ENCODE measurements at regions not wholly inside any gene's neighbourhood (a gene's known extent, or its start where the extent isn't known, plus 50 kb on each side); places are given as distances from the start of the nearest gene placed in this dataset.

- no peak for DNase-seq (ENCODE audit: low read depth)
Measured at GRCh38 chr15:47367726-47368390, 349.4 kb upstream of the SEMA6D start.

- DNase-seq (ENCODE audit: low read depth) = no peak
Measured at GRCh38 chr15:47371939-47372338, 345.4 kb upstream of the SEMA6D start.

- DNase-seq (ENCODE audit: low read depth) = no peak
Measured at GRCh38 chr15:47374222-47374621, 343.1 kb upstream of the SEMA6D start.

GRCh38 chr15:47376190-47376589 is 341.1 kb upstream of the SEMA6D start:
- DNase-seq (ENCODE audit: low read depth) = no peak

GRCh38 chr15:47377465-47377864 is 339.8 kb upstream of the SEMA6D start:
- no peak for DNase-seq (ENCODE audit: low read depth)

- no peak for DNase-seq (ENCODE audit: low read depth)
Measured at GRCh38 chr15:47378527-47378926, 338.8 kb upstream of the SEMA6D start.

GRCh38 chr15:47383102-47383501 is 334.2 kb upstream of the SEMA6D start:
- DNase-seq (ENCODE audit: low read depth) = no peak

- no peak for DNase-seq (ENCODE audit: low read depth)
Measured at GRCh38 chr15:47383801-47384200, 333.5 kb upstream of the SEMA6D start.

GRCh38 chr15:47384341-47384740 is 333.0 kb upstream of the SEMA6D start:
- DNase-seq (ENCODE audit: low read depth) = no peak

- no peak for DNase-seq (ENCODE audit: low read depth)
Measured at GRCh38 chr15:47384776-47385175, 332.5 kb upstream of the SEMA6D start.

- no peak for DNase-seq (ENCODE audit: low read depth)
Measured at GRCh38 chr15:47386459-47386858, 330.8 kb upstream of the SEMA6D start.

- DNase-seq (ENCODE audit: low read depth) = no peak
Measured at GRCh38 chr15:47388299-47388698, 329.0 kb upstream of the SEMA6D start.

- DNase-seq (ENCODE audit: low read depth) = no peak
Measured at GRCh38 chr15:47390208-47390765, 327.0 kb upstream of the SEMA6D start.

GRCh38 chr15:47394286-47394809 is 323.0 kb upstream of the SEMA6D start:
- no peak for DNase-seq (ENCODE audit: low read depth)

- no peak for DNase-seq (ENCODE audit: low read depth)
Measured at GRCh38 chr15:47395076-47395475, 322.2 kb upstream of the SEMA6D start.

GRCh38 chr15:47397655-47398054 is 319.6 kb upstream of the SEMA6D start:
- no peak for DNase-seq (ENCODE audit: low read depth)

GRCh38 chr15:47398132-47398531 is 319.2 kb upstream of the SEMA6D start:
- no peak for DNase-seq (ENCODE audit: low read depth)

GRCh38 chr15:47398594-47398993 is 318.7 kb upstream of the SEMA6D start:
- DNase-seq (ENCODE audit: low read depth) = no peak

- DNase-seq (ENCODE audit: low read depth) = no peak
Measured at GRCh38 chr15:47399100-47399499, 318.2 kb upstream of the SEMA6D start.

- no peak for DNase-seq (ENCODE audit: low read depth)
Measured at GRCh38 chr15:47400603-47401002, 316.7 kb upstream of the SEMA6D start.

- no peak for DNase-seq (ENCODE audit: low read depth)
Measured at GRCh38 chr15:47401427-47401826, 315.9 kb upstream of the SEMA6D start.

GRCh38 chr15:47402829-47403228 is 314.5 kb upstream of the SEMA6D start:
- DNase-seq (ENCODE audit: low read depth) = no peak

GRCh38 chr15:47404877-47405276 is 312.4 kb upstream of the SEMA6D start:
- no peak for DNase-seq (ENCODE audit: low read depth)

All from activated T-helper 9 cell treated with anti-CD3 and anti-CD28 coated beads, Interleukin-2, amount 50 U/mL, for 16 hours (primary cell).